Uterus (tissue), 2 donors: ENCODE measurements at regions not wholly inside any gene's neighbourhood (a gene's known extent, or its start where the extent isn't known, plus 50 kb on each side); places are given as distances from the start of the nearest gene placed in this dataset.

Experiments used
- POLR2A ChIP-seq, 2 donors: fragments of 450-650 bp; IDR thresholded peaks; one replicate each; pipeline ENCODE4 v1.6.1; 2016; ENCODE audit warnings: antibody characterized with exemption in 2 of 2, mild to moderate bottlenecking in 1 of 2, moderate library complexity in 1 of 2
- TF ChIP-seq, protein P1 (sequence below), 4 experiments: fragments of 200-600 bp in 2 of 4; fragments of 450-650 bp in 2 of 4; sonication (generic) in 2 of 4; IDR thresholded peaks; one replicate each; pipeline ENCODE4 v1.5.1; 2016 to 2019; ENCODE audit warnings: antibody characterized with exemption in 4 of 4, mild to moderate bottlenecking in 2 of 4, moderate library complexity in 1 of 4

DNA sequence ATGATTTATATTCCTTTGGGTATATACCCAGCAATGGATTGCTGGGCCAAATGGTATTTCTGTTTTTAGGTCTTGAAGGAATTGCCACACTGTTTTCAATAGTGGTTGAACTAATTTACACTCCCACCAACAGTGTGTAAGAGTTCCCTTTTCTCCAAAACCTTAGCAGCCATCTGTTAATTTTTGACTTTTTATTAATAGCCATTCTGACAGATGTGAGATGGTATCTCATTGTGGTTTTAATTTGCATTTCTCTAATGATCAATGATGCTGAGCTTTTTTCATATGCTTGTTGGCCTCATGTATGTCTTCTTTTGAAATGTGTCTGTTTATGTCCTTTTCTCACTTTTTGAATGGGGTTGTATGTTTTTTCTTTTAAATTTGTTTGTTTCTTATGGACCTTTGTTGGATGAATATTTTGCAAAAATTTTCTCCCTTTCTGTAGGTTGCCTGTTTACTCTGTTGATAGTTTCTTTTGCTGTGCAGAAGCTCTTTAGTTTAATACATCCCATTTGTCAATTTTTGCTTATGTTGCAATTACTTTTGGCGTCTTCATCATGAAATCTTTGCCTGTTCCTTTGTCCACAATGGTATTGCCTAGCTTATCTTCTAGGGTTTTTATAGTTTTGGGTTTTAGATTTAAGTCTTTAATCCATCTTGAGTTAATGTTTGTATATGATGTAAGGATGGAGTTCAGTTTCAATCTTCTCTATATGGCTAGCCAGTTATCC lies 119.7 kb upstream of the XIRP2 start:
- TF ChIP-seq, protein P1, sequence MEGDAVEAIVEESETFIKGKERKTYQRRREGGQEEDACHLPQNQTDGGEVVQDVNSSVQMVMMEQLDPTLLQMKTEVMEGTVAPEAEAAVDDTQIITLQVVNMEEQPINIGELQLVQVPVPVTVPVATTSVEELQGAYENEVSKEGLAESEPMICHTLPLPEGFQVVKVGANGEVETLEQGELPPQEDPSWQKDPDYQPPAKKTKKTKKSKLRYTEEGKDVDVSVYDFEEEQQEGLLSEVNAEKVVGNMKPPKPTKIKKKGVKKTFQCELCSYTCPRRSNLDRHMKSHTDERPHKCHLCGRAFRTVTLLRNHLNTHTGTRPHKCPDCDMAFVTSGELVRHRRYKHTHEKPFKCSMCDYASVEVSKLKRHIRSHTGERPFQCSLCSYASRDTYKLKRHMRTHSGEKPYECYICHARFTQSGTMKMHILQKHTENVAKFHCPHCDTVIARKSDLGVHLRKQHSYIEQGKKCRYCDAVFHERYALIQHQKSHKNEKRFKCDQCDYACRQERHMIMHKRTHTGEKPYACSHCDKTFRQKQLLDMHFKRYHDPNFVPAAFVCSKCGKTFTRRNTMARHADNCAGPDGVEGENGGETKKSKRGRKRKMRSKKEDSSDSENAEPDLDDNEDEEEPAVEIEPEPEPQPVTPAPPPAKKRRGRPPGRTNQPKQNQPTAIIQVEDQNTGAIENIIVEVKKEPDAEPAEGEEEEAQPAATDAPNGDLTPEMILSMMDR (IDR thresholded peaks at IDR 0.05): no peak
- TF ChIP-seq POLR2A (IDR thresholded peaks at IDR 0.05): no peak
